GM12874 (cell line): ENCODE measurements at regions not wholly inside any gene's neighbourhood (a gene's known extent, or its start where the extent isn't known, plus 50 kb on each side); places are given as distances from the start of the nearest gene placed in this dataset.

Experiments
- CTCF ChIP-seq: IDR thresholded peaks from 2 replicates; pipeline ENCODE4 v1.5.1; 2011; ENCODE audit warnings: low read depth, mild to moderate bottlenecking, control low read depth, low read length, moderate library complexity; ENCODE audit not compliant: insufficient read depth

DNA sequence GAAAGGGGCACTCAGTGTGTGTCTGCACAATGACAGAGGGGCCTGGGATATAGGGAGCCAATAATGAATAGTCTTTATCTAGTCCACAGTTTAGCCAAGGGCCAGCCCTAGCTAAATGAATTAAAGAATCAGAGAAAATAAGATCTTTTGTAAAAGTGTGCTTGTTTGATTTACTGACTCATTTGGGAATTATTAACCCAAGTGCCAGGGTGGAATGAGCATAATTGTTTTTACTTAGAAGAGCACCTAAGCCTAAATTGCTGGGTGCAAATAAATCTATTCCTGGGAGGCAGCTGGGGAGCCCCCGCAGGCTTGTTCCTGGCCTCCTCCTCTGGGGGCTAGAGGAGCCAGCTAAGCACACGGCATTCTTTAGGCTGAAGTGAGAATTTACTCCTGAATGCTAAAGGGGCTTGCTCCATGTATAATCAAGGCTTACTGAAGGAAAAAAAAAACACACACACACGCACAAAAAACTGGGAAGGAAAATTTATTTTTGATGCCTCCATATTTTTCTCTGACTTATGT lies 405.3 kb upstream of the SUCLG2 start:
- TF ChIP-seq CTCF, result no peak

GRCh38 chr3:68057637-68058320 lies 403.4 kb upstream of the SUCLG2 start:
- TF ChIP-seq CTCF, result no peak

GRCh38 chr3:68056556-68056955 lies 402.1 kb upstream of the SUCLG2 start:
- TF ChIP-seq CTCF, result no peak

DNA sequence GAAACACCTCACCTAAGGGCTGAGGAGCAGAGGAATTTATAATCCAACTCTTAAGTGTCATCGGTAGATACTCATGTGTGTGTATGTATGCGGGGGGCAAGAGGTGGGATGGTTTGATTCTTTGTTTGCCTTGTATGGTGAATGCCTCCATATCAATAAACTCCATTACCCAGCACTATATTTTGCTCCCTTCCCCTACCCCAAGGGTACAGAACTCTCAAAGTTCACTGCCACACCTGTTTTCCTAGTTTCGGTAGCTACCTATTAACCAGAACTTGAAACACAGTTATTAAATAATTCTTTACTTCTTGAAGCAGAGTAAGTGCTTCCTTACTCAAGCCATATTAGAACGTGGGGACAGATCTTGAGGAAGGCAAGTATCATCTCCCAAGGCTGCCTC lies 400.8 kb upstream of the SUCLG2 start:
- TF ChIP-seq CTCF, result no peak

GRCh38 chr3:68049776-68050175 lies 395.4 kb upstream of the SUCLG2 start:
- no peak for TF ChIP-seq CTCF

DNA sequence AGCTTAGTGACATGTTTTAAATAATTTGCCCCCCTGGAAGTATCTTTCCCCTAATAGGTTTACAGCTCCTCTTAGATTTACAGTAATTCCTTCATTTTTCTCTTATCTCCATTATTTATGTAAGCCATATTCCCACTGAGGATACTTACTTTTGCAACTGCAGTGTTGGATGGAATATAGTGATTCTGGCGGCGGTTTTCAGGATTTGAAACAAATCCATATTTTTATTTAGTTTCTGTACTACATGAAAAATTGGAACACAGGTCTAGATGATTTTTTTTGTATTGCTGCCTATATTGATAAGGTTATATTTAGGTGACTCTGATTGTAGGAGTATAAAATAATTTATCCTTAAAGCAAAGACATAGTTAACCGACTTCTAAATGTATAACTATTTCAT lies 391.6 kb upstream of the SUCLG2 start:
- no peak for TF ChIP-seq CTCF

DNA sequence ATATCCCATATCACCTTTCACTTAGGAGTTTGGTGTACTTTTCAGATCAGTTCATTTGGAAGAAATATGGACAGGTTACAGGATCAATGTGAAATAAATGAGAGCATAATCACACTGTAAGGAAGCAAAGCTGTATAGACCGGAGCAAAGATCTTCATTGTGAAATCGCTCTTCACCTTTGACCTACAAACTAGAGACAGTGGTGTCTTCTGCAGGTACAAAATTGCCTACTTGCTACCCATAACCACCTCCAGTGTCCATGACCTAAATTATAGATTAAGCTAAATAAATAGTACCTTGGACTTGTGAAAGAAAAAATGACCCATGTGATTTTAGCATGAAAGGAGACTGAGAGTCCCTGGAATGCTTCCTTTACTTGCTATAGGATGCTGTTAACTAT lies 379.5 kb upstream of the SUCLG2 start:
- no peak for TF ChIP-seq CTCF
